AG09309 (cell line): ENCODE measurements at regions not wholly inside any gene's neighbourhood (a gene's known extent, or its start where the extent isn't known, plus 50 kb on each side); places are given as distances from the start of the nearest gene placed in this dataset.
A peak's percentile ranks its signal among the peaks of the same experiment; 100 is the strongest.

Source experiments
- DNase-seq: peaks from one replicate; pipeline ENCODE4 v3.0.0-alpha.2; 2010; ENCODE audit warnings: low read depth
- H3K4me3 ChIP-seq: 2 replicates; pipeline ENCODE4 v1.5.1; 2011; ENCODE audit warnings: mild to moderate bottlenecking, low read depth, low read length, moderate library complexity; ENCODE audit not compliant: control insufficient read depth
- CTCF ChIP-seq: IDR thresholded peaks from 2 replicates; pipeline ENCODE4 v1.5.1; 2011; ENCODE audit warnings: mild to moderate bottlenecking, low read depth, low read length, inconsistent platforms; ENCODE audit not compliant: insufficient read depth, control insufficient read depth; ENCODE audit errors: missing control alignments

GRCh38 chr15:98311566-98312188 is 336.7 kb upstream of the IGF1R start:
- peak; percentile 29 for DNase-seq
- TF ChIP-seq CTCF: peak; percentile 73
- no peak overlapping the region for H3K4me3 ChIP-seq

GRCh38 chr15:98312913-98313312 is 335.4 kb upstream of the IGF1R start:
- no peak for DNase-seq
- no peak overlapping the region for H3K4me3 ChIP-seq
- TF ChIP-seq CTCF: no peak

GRCh38 chr15:98315971-98316370 is 332.4 kb upstream of the IGF1R start:
- TF ChIP-seq CTCF: no peak

GRCh38 chr15:98321896-98322295 is 326.4 kb upstream of the IGF1R start:
- DNase-seq: no peak
- TF ChIP-seq CTCF: no peak
- H3K4me3 ChIP-seq: no peak overlapping the region

More at GRCh38 chr15:98315971-98316370, 332.4 kb upstream of the IGF1R start:
- H3K4me3 ChIP-seq: no peak overlapping the region
- DNase-seq: no peak

GRCh38 chr15:98322581-98322980 is 325.8 kb upstream of the IGF1R start:
- H3K4me3 ChIP-seq: no peak overlapping the region
- no peak for TF ChIP-seq CTCF
- no peak for DNase-seq

GRCh38 chr15:98324341-98324970 is 323.9 kb upstream of the IGF1R start:
- H3K4me3 ChIP-seq: no peak overlapping the region
- no peak for DNase-seq
- TF ChIP-seq CTCF: no peak
